Loucy (cell line): ENCODE measurements at regions not wholly inside any gene's neighbourhood (a gene's known extent, or its start where the extent isn't known, plus 50 kb on each side); places are given as distances from the start of the nearest gene placed in this dataset.

Source experiments
- H2AFZ ChIP-seq: fragments of 200-600 bp; sonication (generic); 2 replicates; pipeline ENCODE4 v1.6.0; 2016; ENCODE audit warnings: antibody characterized with exemption, mild to moderate bottlenecking, low read length, moderate library complexity
- H3F3A ChIP-seq: fragments of 200-600 bp; 2 replicates; pipeline ENCODE4 v1.6.0; 2016; ENCODE audit warnings: antibody characterized with exemption, low read depth, mild to moderate bottlenecking
- H3K27me3 ChIP-seq: fragments of 200-600 bp; sonication (generic); 2 replicates; pipeline ENCODE4 v1.6.1; 2014; ENCODE audit warnings: low read length, mild to moderate bottlenecking; ENCODE audit not compliant: insufficient read depth, poor library complexity, severe bottlenecking
- H3K36me3 ChIP-seq: fragments of 200-600 bp; sonication (generic); 2 replicates; pipeline ENCODE4 v1.6.1; 2016; ENCODE audit warnings: low read length; ENCODE audit not compliant: insufficient read depth
- H3K4me1 ChIP-seq: fragments of 200-600 bp; sonication (generic); 2 replicates; pipeline ENCODE4 v1.5.1; 2014; ENCODE audit warnings: low read length, mild to moderate bottlenecking; ENCODE audit not compliant: insufficient read depth, poor library complexity, severe bottlenecking
- H3K4me2 ChIP-seq: fragments of 200-600 bp; sonication (generic); 2 replicates; pipeline ENCODE4 v1.6.0; 2014; ENCODE audit warnings: antibody characterized with exemption, low read length, low read depth, mild to moderate bottlenecking; ENCODE audit not compliant: poor library complexity, severe bottlenecking
- H3K4me3 ChIP-seq: fragments of 200-600 bp; sonication (generic); 2 replicates; pipeline ENCODE4 v1.5.1; 2014; ENCODE audit warnings: low read length, mild to moderate bottlenecking, mixed read lengths; ENCODE audit not compliant: poor library complexity, severe bottlenecking
- H3K79me2 ChIP-seq: fragments of 200-600 bp; sonication (generic); 2 replicates; pipeline ENCODE4 v1.6.1; 2014; ENCODE audit warnings: low read length; ENCODE audit not compliant: insufficient read depth
- H3K9ac ChIP-seq: fragments of 200-600 bp; sonication (generic); 2 replicates; pipeline ENCODE4 v1.6.0; 2014; ENCODE audit warnings: mild to moderate bottlenecking, low read depth, low read length, moderate library complexity; ENCODE audit not compliant: poor library complexity, severe bottlenecking
- H3K9me2 ChIP-seq: fragments of 200-600 bp; sonication (generic); replicated peaks from 2 replicates; pipeline ENCODE4 v1.6.1; 2016; ENCODE audit warnings: low read depth, low read length, mixed read lengths
- H3K9me3 ChIP-seq: fragments of 200-600 bp; sonication (generic); 2 replicates; pipeline ENCODE4 v1.6.1; 2014; ENCODE audit warnings: mild to moderate bottlenecking, antibody characterized with exemption, low read length, low read depth; ENCODE audit not compliant: insufficient read depth
- H4K20me1 ChIP-seq: fragments of 200-600 bp; sonication (generic); 2 replicates; pipeline ENCODE4 v1.6.0; 2014; ENCODE audit warnings: antibody characterized with exemption, low read length, mild to moderate bottlenecking; ENCODE audit not compliant: insufficient read depth, poor library complexity, severe bottlenecking
- CTCF ChIP-seq: fragments of 200-600 bp; sonication (generic); conservative IDR thresholded peaks from 2 replicates; pipeline ENCODE4 v1.5.1; 2014; ENCODE audit warnings: mild to moderate bottlenecking, antibody characterized with exemption, low read length
- EZH2phosphoT487 ChIP-seq: fragments of 200-600 bp; IDR thresholded peaks from 2 replicates; pipeline ENCODE4 v1.6.1; 2018; ENCODE audit warnings: antibody characterized with exemption, mild to moderate bottlenecking, moderate library complexity, borderline replicate concordance

GRCh38 chr2:14937336-14937735 is 304.8 kb downstream of the LRATD1 start:
- Histone ChIP-seq H3K79me2 (no peaks in the 10 kb centered on the region), H3K4me1 (peaks cover 3% of the 10 kb centered on the region), H3K9me2 (no peaks in the 10 kb centered on the region), H3K36me3 (no peaks in the 10 kb centered on the region), H3K9me3 (no peaks in the 10 kb centered on the region; the same call in 1 of the 2 replicates), H2AFZ (no peak overlapping the region), H3K4me2 (no peak overlapping the region), H3K9ac (no peak overlapping the region), H3K27me3 (no peaks in the 10 kb centered on the region), H3K4me3 (no peak overlapping the region), H4K20me1 (no peaks in the 10 kb centered on the region), H3F3A (no peaks in the 10 kb centered on the region)
- no peak for TF ChIP-seq EZH2phosphoT487
- TF ChIP-seq CTCF, result no peak

- Histone ChIP-seq H3K4me3 (no peak overlapping the region), H3K4me1 (peaks cover 3% of the 10 kb centered on the region), H2AFZ (no peak overlapping the region), H3K27me3 (no peaks in the 10 kb centered on the region), H3K79me2 (no peaks in the 10 kb centered on the region), H3K36me3 (no peaks in the 10 kb centered on the region), H3K9me2 (no peaks in the 10 kb centered on the region), H4K20me1 (no peaks in the 10 kb centered on the region), H3K9me3 (no peaks in the 10 kb centered on the region; the same call in 1 of the 2 replicates), H3F3A (no peaks in the 10 kb centered on the region), H3K9ac (no peak overlapping the region), H3K4me2 (no peak overlapping the region)
- TF ChIP-seq EZH2phosphoT487 (no peak), CTCF (no peak)
Observed at GRCh38 chr2:14941151-14941631, 308.7 kb downstream of the LRATD1 start.

- TF ChIP-seq EZH2phosphoT487 (no peak), CTCF (no peak)
- Histone ChIP-seq H3K9me2 (no peaks in the 10 kb centered on the region), H3K4me1 (no peaks in the 10 kb centered on the region), H3K9me3 (no peaks in the 10 kb centered on the region), H2AFZ (no peak overlapping the region), H4K20me1 (no peaks in the 10 kb centered on the region), H3K36me3 (no peaks in the 10 kb centered on the region), H3K4me2 (no peak overlapping the region), H3K27me3 (no peaks in the 10 kb centered on the region), H3F3A (no peaks in the 10 kb centered on the region), H3K4me3 (no peak overlapping the region), H3K9ac (no peak overlapping the region), H3K79me2 (no peaks in the 10 kb centered on the region)
Observed at GRCh38 chr2:14942987-14943386, 310.5 kb downstream of the LRATD1 start.
